ENCODE measurements at regions not wholly inside any gene's neighbourhood (a gene's known extent, or its start where the extent isn't known, plus 50 kb on each side); places are given as distances from the start of the nearest gene placed in this dataset.

- WGBS, 4 donors, result 38 to 58% (median 46%) methylated on average over 1 of the region's 1 CpG
- Histone ChIP-seq H3K27ac (no peak overlapping the region), H3K4me1 (replicated peaks in 1 of 2) (no peaks in the 10 kb centered on the region), H3K4me3 (no peak overlapping the region), H3K9me3 (replicated peaks in 1 of 3) (no peaks in the 10 kb centered on the region), H3K27me3 (no peaks in the 10 kb centered on the region), H3K36me3 (replicated peaks in 1 of 2) (no peaks in the 10 kb centered on the region)
- no peak for TF ChIP-seq POLR2A (IDR thresholded peaks at IDR 0.05)
- TF ChIP-seq CTCF (IDR thresholded peaks at IDR 0.05), result no peak
- no peak for DNase-seq
- intact Hi-C loops (cut with DNase I), result no loop called here
These were observed 149.5 kb downstream of the SLC6A15 start for GRCh38 chr12:84763107-84763506.

GRCh38 chr12:84760091-84760865 is 152.3 kb downstream of the SLC6A15 start:
- no peak for TF ChIP-seq CTCF (IDR thresholded peaks at IDR 0.05)
- TF ChIP-seq POLR2A (IDR thresholded peaks at IDR 0.05), result no peak
- no peaks in the 10 kb centered on the region for H3K36me3 ChIP-seq (replicated peaks in 1 of 2)
- no peak overlapping the region for H3K27ac ChIP-seq
- no peak overlapping the region for H3K4me3 ChIP-seq
- no peaks in the 10 kb centered on the region for H3K4me1 ChIP-seq (replicated peaks in 1 of 2)
- DNase-seq, result no peak
- no peaks in the 10 kb centered on the region for H3K9me3 ChIP-seq (replicated peaks in 1 of 3)
- 26 to 77% (median 43%) methylated on average over 2 of the region's 2 CpGs for WGBS, 4 donors
- intact Hi-C loops (cut with DNase I), result no loop called here
- no peaks in the 10 kb centered on the region for H3K27me3 ChIP-seq

- Histone ChIP-seq H3K9me3 (replicated peaks in 1 of 3) (no peaks in the 10 kb centered on the region), H3K27me3 (no peaks in the 10 kb centered on the region), H3K4me3 (no peak overlapping the region), H3K4me1 (replicated peaks in 1 of 2) (no peaks in the 10 kb centered on the region), H3K27ac (no peak overlapping the region), H3K36me3 (replicated peaks in 1 of 2) (no peaks in the 10 kb centered on the region)
- intact Hi-C loops (cut with DNase I), result no loop called here
- WGBS, 4 donors, result 35 to 62% (median 59%) methylated on average over 1 of the region's 1 CpG
- DNase-seq, result no peak
- TF ChIP-seq CTCF (IDR thresholded peaks at IDR 0.05) (no peak), POLR2A (IDR thresholded peaks at IDR 0.05) (no peak)
These were observed 154.6 kb downstream of the SLC6A15 start for GRCh38 chr12:84757978-84758377.

- no peak overlapping the region for H3K27ac ChIP-seq
- TF ChIP-seq POLR2A (IDR thresholded peaks at IDR 0.05), result no peak
- TF ChIP-seq CTCF (IDR thresholded peaks at IDR 0.05), result no peak
- intact Hi-C loops (cut with DNase I), result no loop called here
- no peak overlapping the region for H3K4me3 ChIP-seq
- H3K27me3 ChIP-seq, result no peaks in the 10 kb centered on the region
- no peaks in the 10 kb centered on the region for H3K4me1 ChIP-seq (replicated peaks in 1 of 2)
- no peaks in the 10 kb centered on the region for H3K9me3 ChIP-seq (replicated peaks in 1 of 3)
- no peak for DNase-seq
- H3K36me3 ChIP-seq (replicated peaks in 1 of 2), result no peaks in the 10 kb centered on the region
These were observed 155.6 kb downstream of the SLC6A15 start for GRCh38 chr12:84756961-84757360.

All from adrenal gland (tissue), 9 donors.